ENCODE measurements at regions not wholly inside any gene's neighbourhood (a gene's known extent, or its start where the extent isn't known, plus 50 kb on each side); places are given as distances from the start of the nearest gene placed in this dataset.
"Not testable (repeated sequence)": the region's sequence is repeated elsewhere in the genome, so short reads cannot be mapped to it uniquely, and the experiment has no call there.

GRCh38 chr21:35586305-35586704 lies 474.0 kb downstream of the SETD4 start:
- DNase-seq: no peak

DNA sequence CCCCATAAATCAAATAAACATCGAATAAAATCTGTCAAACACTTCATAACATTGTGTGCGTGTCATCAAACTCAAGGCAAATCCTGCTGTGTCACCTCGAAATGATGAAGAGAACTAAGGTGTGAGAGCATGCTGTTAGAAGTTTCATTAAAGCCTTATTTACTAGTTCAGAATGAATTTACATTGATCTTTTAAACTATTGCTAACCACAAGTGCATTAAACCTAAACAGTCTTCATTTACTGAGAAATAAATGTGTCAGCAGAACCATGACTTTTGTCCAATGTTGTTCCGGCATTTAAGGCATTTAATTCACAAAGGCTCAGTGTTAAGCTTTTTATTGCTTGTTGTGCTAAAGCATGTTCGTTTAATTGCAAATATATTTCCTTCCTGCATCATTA lies 474.4 kb downstream of the SETD4 start:
- DNase-seq: no peak

GRCh38 chr21:35585155-35585554 lies 475.2 kb downstream of the SETD4 start:
- no peak for DNase-seq

DNA sequence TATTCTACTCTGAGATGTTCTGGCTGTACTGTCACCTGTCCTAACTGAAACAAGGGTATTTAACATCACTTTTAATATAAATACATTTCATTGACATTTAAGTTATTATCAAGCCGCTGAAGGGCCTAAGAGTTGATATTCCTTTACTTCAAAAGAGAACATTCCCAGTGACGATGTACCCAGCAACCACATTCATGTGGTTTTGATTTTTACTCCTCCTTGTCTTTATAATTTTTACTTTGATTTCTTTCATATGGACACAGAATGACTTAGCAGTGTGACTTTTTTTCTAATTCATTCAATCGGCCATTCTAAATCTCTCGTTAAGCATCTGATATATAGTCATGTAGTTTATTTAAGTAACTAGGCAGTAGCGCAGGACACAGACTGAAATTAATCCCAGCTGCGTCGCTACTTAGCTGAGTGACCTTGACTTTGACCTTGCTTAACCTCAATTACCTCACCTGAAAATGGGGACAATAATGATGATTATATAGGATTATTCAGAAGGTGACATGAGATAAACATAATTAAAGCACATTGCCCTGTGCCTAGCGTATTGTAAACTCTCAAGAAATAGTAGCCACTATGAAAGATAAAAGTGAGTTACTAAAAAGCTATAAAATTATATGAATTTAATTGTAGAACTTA lies 476.6 kb downstream of the SETD4 start:
- DNase-seq: no peak

- no peak for DNase-seq
Measured at GRCh38 chr21:35582731-35583130, 477.6 kb downstream of the SETD4 start.

DNA sequence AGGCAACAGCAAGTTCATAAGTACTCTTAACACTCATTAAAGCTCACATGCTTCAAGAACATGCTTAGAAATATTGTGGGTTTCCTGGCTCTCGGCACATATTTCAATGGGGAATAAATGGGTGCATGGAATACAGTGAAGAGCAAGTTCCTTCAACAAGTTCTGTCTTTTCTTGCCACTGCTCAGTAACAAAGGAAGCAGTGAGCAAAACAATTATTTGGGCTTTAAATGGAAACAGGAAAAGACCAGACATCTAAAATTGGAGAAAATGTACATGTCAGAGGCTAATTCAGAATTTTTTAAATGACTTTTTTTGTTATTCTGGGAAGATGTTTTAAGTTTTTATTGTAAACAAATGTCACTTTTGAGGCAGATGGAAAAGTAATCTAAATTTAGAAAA lies 478.7 kb downstream of the SETD4 start:
- no peak for DNase-seq

DNA sequence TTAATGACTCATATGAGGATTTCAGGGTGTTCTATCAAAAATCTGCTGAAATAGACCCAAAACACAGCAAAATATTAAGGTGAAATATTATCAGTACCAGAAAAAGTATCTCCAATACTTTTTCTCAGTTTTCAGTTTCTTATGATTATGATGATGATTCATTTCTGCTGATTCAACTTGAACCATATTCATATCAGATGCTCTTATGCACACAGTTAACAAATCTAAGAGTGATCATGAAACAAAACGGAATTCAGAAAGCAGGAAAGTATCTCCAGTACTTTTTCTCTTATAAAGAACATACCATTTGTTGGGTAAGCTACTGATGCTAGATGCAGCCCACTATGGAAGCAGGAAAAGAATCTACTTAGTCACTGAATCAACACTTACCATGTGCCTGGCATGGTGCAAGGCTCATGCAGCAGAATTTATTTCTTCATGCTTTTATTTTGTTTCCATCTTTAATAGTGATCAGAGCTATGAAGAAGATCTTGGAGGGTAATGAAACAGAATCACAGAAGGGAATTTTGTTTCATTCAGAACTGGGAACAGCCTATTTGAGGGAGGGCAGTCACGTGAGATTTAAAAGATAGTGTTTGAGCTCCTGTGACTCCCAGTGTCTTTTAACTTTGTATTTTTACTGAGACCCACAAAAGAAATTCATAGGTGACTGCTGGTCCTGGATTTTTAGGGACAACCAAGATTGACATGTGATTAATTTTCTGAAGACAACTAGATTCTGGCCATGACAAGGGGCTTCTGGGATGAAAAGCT lies 480.6 kb downstream of the SETD4 start:
- DNase-seq: no peak

DNA sequence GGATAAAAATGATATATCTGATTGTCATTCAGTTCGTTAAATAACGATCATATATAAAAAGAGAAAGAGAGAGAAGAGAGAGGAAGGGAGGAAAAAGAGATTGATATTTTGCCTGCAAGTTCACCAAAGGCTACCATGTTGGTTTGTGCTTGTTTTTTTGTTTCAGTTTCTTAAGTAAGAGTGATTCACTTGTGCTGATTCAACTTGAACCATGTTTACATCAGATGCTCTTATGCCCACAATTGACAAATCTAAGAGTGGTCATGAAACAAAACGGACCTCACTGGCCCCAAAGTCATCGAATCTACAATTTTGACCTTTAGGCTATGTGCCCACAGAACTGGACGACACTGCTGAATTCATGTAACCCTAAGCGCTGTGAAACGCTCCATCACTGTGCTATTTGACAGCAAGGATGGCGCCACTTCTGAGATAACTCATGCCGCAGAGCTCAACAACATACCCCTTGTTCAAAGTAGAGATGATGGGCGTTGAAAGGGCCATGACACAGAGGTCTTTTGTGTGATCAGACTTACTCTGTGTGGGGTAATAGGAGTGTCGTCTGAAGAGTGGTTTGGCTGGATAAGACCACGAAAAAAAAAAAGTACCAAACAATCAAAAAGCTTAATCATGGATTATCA lies 481.4 kb downstream of the SETD4 start:
- no peak for DNase-seq

DNA sequence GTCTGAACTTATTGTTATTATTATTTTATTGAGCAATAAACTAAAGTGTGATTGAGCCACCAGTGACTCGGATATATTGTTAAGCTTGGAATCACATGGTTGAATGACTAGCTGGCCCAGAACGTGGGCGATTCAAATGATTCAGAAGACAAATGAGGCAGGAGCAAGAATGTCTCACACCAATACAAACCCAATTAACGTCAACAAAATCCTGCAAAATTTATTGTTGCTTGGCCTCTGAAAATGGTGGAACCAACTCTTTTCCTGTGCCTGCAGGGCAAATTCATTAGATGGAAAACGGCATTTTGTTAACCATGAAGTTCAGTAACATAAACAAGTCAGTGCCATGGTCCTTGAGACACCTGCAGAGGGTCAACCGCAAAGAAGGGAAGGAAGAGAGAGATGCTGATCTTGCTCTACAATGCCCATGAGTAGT lies 482.0 kb downstream of the SETD4 start:
- no peak for DNase-seq

DNA sequence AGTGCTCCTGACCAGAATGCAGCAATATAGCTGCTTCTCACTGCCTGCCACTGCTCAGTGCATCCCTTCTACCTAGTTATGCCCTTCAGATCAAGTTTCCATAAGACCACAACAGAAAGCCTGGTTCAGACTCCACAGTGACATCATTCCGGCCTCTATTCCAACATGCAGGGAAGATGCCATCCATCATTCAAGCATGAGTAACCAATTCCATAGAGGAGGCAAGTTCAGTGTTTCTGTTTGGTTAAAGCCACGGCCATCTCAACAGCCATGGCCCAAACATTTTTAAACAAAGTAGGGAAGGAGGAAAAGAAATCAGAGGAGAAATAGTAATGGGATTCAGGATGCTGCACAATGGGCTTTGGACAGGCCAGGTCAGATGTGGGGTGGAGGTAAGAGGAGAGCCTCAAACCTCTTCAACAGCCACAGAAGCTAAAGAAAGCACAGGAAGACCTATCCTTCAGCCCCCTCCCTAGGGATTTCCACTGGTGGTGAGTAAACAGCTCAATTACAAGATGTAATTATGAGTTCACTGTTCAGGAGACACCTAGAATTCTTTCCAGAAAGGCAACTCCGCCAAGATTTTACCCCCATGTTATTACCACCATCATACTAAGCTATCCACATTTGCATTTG lies 484.9 kb downstream of the SETD4 start:
- no peak for DNase-seq

GRCh38 chr21:35573472-35574374 lies 486.6 kb downstream of the SETD4 start:
- DNase-seq: no peak

- no peak for DNase-seq
Measured at GRCh38 chr21:35571910-35572309, 488.4 kb downstream of the SETD4 start.

DNA sequence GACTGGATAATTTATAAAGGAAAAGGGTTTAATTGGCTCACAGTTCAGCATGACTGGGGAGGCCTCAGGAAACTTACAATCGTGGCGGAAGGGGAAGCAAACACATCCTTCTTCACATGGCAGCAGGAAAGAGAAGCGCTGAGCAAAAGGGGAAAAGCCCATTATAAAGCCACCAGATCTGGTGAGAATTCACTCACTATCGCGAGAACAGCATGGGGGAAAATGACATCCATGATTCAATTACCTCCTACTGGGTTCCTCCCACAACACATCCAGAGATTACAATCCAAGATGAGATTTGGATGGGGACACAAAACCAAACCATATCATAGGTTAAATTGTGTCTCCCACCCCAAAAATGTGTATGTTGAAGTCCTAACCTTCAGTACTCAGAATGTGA lies 491.7 kb downstream of the SETD4 start:
- DNase-seq: no peak

DNA sequence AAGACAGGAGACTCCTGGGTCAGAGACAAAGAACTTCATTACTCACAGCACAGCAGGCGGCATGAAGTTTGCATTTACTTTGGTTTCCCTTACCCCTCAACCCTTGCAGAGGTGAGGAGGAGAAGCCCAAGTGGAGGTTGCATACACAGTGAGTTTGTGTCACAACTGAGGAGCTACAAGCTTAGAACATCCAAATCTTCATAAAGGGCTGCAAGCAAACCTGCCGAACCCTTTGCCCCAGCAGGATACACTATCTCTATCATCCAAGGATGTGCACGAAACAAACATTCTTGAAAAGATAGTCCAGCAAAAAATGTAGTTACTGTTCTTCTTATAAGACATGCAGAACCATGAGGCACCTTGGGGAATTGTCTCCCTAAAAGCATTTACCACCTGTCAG lies 493.5 kb downstream of the SETD4 start:
- DNase-seq: no peak

- DNase-seq: no peak
Measured at GRCh38 chr21:35565204-35565611, 495.1 kb downstream of the SETD4 start.

DNA sequence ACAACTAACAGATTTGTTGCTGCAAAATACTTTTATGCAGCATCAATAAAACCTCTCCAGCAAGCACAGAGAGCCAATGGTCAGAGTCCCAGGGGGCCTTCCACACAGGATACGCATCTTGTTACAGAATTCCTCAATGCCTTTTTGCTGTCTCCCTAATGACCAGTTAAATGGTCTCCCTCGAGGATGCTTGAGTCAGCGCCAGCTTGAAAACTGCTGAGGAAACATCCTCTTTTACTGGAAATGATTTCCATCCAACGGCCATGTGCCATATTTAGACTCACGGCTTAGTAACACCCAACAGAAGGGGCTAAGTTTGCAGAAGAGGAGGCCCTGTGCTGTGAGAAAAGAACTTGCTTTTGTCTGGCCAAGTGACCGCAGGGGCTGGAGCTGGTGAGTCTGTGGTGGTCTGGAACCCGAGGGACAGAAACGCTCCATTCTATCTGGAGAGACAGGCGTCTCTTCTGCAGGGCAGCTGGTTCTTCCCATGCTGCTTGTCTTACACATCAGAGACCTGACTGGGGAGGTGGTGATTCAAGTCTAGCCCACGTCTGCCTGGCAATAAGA lies 496.4 kb downstream of the SETD4 start:
- DNase-seq: no peak

GRCh38 chr21:35562876-35563275 lies 497.4 kb downstream of the SETD4 start:
- no peak for DNase-seq

- DNase-seq: no peak
Measured at GRCh38 chr21:35561116-35561515, 499.2 kb downstream of the SETD4 start.

DNA sequence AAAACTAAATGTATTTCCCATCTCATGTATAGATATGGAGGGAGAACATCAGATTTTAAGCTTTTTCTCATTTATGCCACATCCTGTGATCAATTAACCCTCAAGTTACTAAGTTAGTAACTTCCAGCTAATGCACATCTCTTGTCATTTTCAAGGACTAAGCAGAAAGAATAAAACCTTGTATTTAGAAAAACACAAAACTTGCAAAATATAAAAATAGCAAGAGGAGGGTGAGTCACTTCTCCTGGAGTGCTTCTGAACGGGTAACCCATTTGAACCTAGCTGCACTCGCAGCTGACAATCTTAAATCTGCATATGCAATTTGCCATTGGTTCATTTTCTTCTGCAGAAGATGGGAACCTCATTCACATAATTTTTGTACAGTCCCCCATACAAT lies 500.5 kb downstream of the SETD4 start:
- DNase-seq: no peak

- no peak for DNase-seq
Measured at GRCh38 chr21:35559128-35559828, 501.0 kb downstream of the SETD4 start.

DNA sequence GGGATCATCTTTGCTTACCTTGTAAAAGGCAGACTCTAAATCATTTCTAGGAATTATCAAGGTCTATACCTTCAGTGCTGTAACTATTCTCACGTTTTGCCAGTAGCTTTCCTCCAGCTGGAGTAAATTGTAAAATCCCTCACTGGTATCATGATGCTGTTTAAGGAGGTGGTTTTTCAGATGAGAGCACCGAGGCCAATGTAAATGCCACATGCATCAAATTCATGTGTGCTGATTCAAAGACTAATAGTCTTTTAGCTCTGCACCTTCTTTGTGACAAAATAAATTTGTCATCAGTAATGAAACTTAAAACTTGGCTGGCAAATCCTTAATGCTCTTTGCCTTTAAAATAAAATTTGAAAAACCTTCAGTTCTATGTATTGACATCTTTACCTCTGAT lies 503.8 kb downstream of the SETD4 start:
- DNase-seq: no peak

GRCh38 chr21:35552483-35552882 lies 503.4 kb upstream of the RUNX1 start:
- not testable (repeated sequence) for DNase-seq

Measured in activated CD4-positive, CD25-positive, alpha-beta regulatory T cell treated with anti-CD3 and anti-CD28 coated beads, Interleukin-2, amount 50 U/mL, for 72 hours (primary cell).